ENCODE measurements at regions not wholly inside any gene's neighbourhood (a gene's known extent, or its start where the extent isn't known, plus 50 kb on each side); places are given as distances from the start of the nearest gene placed in this dataset.
"Not testable (repeated sequence)": the region's sequence is repeated elsewhere in the genome, so short reads cannot be mapped to it uniquely, and the experiment has no call there.

- H3K27ac ChIP-seq: no peak overlapping the region
- TF ChIP-seq ZFX (IDR thresholded peaks at IDR 0.05) (no peak), CTCF (conservative IDR thresholded peaks at IDR 0.05) (peak; percentile 26; the same call in 1 of the 2 replicates)
These were observed 459.0 kb upstream of the STEAP1 start for GRCh38 chr7:89695241-89695640.

GRCh38 chr7:89714131-89714530 is 440.1 kb upstream of the STEAP1 start:
- no peak for TF ChIP-seq ZFX (IDR thresholded peaks at IDR 0.05)
- TF ChIP-seq CTCF (conservative IDR thresholded peaks at IDR 0.05): no peak
- no peak overlapping the region for H3K27ac ChIP-seq

GRCh38 chr7:89718941-89719340 is 435.3 kb upstream of the STEAP1 start:
- not testable (repeated sequence) for H3K27ac ChIP-seq

- no peak overlapping the region for H3K27ac ChIP-seq
- TF ChIP-seq ZFX (IDR thresholded peaks at IDR 0.05) (no peak), CTCF (conservative IDR thresholded peaks at IDR 0.05) (no peak)
These were observed 425.8 kb upstream of the STEAP1 start for GRCh38 chr7:89728481-89728880.

GRCh38 chr7:89731751-89732445 is 422.4 kb upstream of the STEAP1 start:
- H3K27ac ChIP-seq: no peak overlapping the region
- no peak for TF ChIP-seq CTCF (conservative IDR thresholded peaks at IDR 0.05)
- no peak for TF ChIP-seq ZFX (IDR thresholded peaks at IDR 0.05)

- TF ChIP-seq ZFX (IDR thresholded peaks at IDR 0.05): no peak
- no peak for TF ChIP-seq CTCF (conservative IDR thresholded peaks at IDR 0.05)
- H3K27ac ChIP-seq: no peak overlapping the region
These were observed 415.7 kb upstream of the STEAP1 start for GRCh38 chr7:89738549-89738948.

GRCh38 chr7:89757910-89758309 is 396.4 kb upstream of the STEAP1 start:
- TF ChIP-seq ZFX (IDR thresholded peaks at IDR 0.05): no peak
- no peak for TF ChIP-seq CTCF (conservative IDR thresholded peaks at IDR 0.05)
- H3K27ac ChIP-seq: no peak overlapping the region

GRCh38 chr7:89760690-89761089 is 393.6 kb upstream of the STEAP1 start:
- TF ChIP-seq CTCF (conservative IDR thresholded peaks at IDR 0.05) (no peak), ZFX (IDR thresholded peaks at IDR 0.05) (no peak)
- H3K27ac ChIP-seq: no peak overlapping the region
